WTC11 (cell line): ENCODE measurements at regions not wholly inside any gene's neighbourhood (a gene's known extent, or its start where the extent isn't known, plus 50 kb on each side); places are given as distances from the start of the nearest gene placed in this dataset.

Experiments
- ATF3 ChIP-seq: sonication (generic); formaldehyde crosslinking; conservative IDR thresholded peaks from 2 replicates; pipeline ENCODE4 v1.8.1; 2022; ENCODE audit warnings: mild to moderate bottlenecking, missing genetic modification reagents
- CTCF ChIP-seq: fragments of 200-600 bp; IDR thresholded peaks from 2 replicates; pipeline ENCODE4 v1.8.0; 2022; ENCODE audit warnings: antibody characterized with exemption
- E2F5 ChIP-seq: sonication (generic); formaldehyde crosslinking; IDR thresholded peaks from 2 replicates; pipeline ENCODE4 v1.8.1; 2022; ENCODE audit warnings: mild to moderate bottlenecking, moderate library complexity, missing genetic modification reagents
- FOXK1 ChIP-seq: sonication (generic); formaldehyde crosslinking; IDR thresholded peaks from 2 replicates; pipeline ENCODE4 v1.8.0; 2022; ENCODE audit warnings: mild to moderate bottlenecking, moderate library complexity, missing genetic modification reagents
- JUN ChIP-seq: sonication (generic); formaldehyde crosslinking; IDR thresholded peaks from 2 replicates; pipeline ENCODE4 v1.8.0; 2023; ENCODE audit warnings: mild to moderate bottlenecking, missing genetic modification reagents
- MAX ChIP-seq: sonication (generic); formaldehyde crosslinking; IDR thresholded peaks from 2 replicates; pipeline ENCODE4 v1.8.0; 2022; ENCODE audit warnings: mild to moderate bottlenecking, missing genetic modification reagents
- MXD4 ChIP-seq: fragments of 250-450 bp; sonication (Bioruptor Pico); IDR thresholded peaks from 2 replicates; pipeline ENCODE4 v1.8.0; 2021; ENCODE audit warnings: mild to moderate bottlenecking, moderate library complexity, borderline replicate concordance
- NR3C1 ChIP-seq: sonication (generic); formaldehyde crosslinking; conservative IDR thresholded peaks from 2 replicates; pipeline ENCODE4 v1.8.1; 2023; ENCODE audit warnings: low read depth, mild to moderate bottlenecking, missing genetic modification reagents
- TEAD4 ChIP-seq: sonication (generic); formaldehyde crosslinking; IDR thresholded peaks from 2 replicates; pipeline ENCODE4 v1.8.0; 2022; ENCODE audit warnings: mild to moderate bottlenecking, missing genetic modification reagents
- ZNF121 ChIP-seq: sonication (generic); formaldehyde crosslinking; IDR thresholded peaks from 2 replicates; pipeline ENCODE4 v1.8.0; 2023; ENCODE audit warnings: missing genetic modification reagents
- ZNF263 ChIP-seq: sonication (generic); formaldehyde crosslinking; IDR thresholded peaks from 2 replicates; pipeline ENCODE4 v1.8.1; 2022; ENCODE audit warnings: low read depth, mild to moderate bottlenecking, moderate library complexity, missing genetic modification reagents
- ZNF317 ChIP-seq: sonication (generic); formaldehyde crosslinking; IDR thresholded peaks from 2 replicates; pipeline ENCODE4 v1.8.1; 2023; ENCODE audit warnings: low read depth, mild to moderate bottlenecking, moderate library complexity, missing genetic modification reagents, borderline replicate concordance
- ZNF425 ChIP-seq: fragments of 250-450 bp; sonication (Bioruptor Pico); conservative IDR thresholded peaks from 2 replicates; pipeline ENCODE4 v1.9.0; 2021; ENCODE audit warnings: mild to moderate bottlenecking

GRCh38 chr5:9894571-9895301 is 264.6 kb upstream of the TAS2R1 start:
- TF ChIP-seq CTCF, result no peak
- TF ChIP-seq NR3C1 (CRISPR knock-in tag), result no peak
- no peak for TF ChIP-seq JUN
- no peak for TF ChIP-seq ZNF425 (CRISPR knock-in tag)
- TF ChIP-seq MAX, result no peak
- no peak for TF ChIP-seq ZNF121 (CRISPR knock-in tag)
- TF ChIP-seq ATF3, result no peak
- TF ChIP-seq E2F5 (CRISPR knock-in tag), result no peak
- no peak for TF ChIP-seq MXD4
- TF ChIP-seq ZNF317, result no peak
- TF ChIP-seq FOXK1 (CRISPR knock-in tag), result no peak
- TF ChIP-seq ZNF263 (CRISPR knock-in tag), result no peak
- no peak for TF ChIP-seq TEAD4
